Endothelial cell of umbilical vein (primary cell): ENCODE measurements at regions not wholly inside any gene's neighbourhood (a gene's known extent, or its start where the extent isn't known, plus 50 kb on each side); places are given as distances from the start of the nearest gene placed in this dataset.

Experiments
- BruUV-seq: library from RNA; stranded (reverse); fragments of 400-500 nt; replicated peaks from 2 replicates; lab custom pipeline; 2021; lab: Mats Ljungman, UMichigan
- CTCF ChIA-PET: fragments of 300-600, 350-600 bp; sonication (Branson Sonifier 250); formaldehyde crosslinking; loops from one replicate; lab custom pipeline; 2021; ENCODE audit warnings: antibody characterized with exemption, inconsistent platforms; lab: Charles Lee
- POLR2A ChIA-PET: fragments of 300-600, 350-600 bp; sonication (Branson Sonifier 250); formaldehyde crosslinking; loops from one replicate; lab custom pipeline; 2021; ENCODE audit warnings: antibody characterized with exemption, inconsistent platforms; lab: Charles Lee
- DNase-seq: peaks from one replicate; pipeline ENCODE4 v3.0.0-alpha.2; 2011; ENCODE audit warnings: low read depth, low spot score
- FAIRE-seq: peaks from 2 replicates; lab custom pipeline; 2011; peaks lifted over from hg19 to GRCh38; lab: Jason Lieb, UNC
- H2AFZ ChIP-seq: 2 replicates; pipeline ENCODE4 v1.6.0; 2012; ENCODE audit warnings: low read depth, low read length, control low read depth, inconsistent platforms
- H3K27ac ChIP-seq: 2 replicates; pipeline ENCODE4 v1.5.1; 2011; ENCODE audit warnings: low read depth, mild to moderate bottlenecking, control low read depth, low read length, moderate library complexity; ENCODE audit not compliant: insufficient read depth
- H3K27me3 ChIP-seq, 2 experiments: 2 replicates each; pipeline versions ENCODE4 v1.6.0 to v1.6.1; 2011; ENCODE audit warnings: low read length in 2 of 2, mixed read lengths in 1 of 2; ENCODE audit not compliant: control insufficient read depth in 2 of 2, insufficient read depth in 2 of 2
- H3K36me3 ChIP-seq, 2 experiments: 2 replicates in 1 of 2; 3 replicates in 1 of 2; pipeline ENCODE4 v1.5.1; 2011; ENCODE audit warnings: low read length in 2 of 2, mild to moderate bottlenecking in 1 of 2, moderate library complexity in 1 of 2; ENCODE audit not compliant: control insufficient read depth in 2 of 2, insufficient read depth in 2 of 2; ENCODE audit errors: extremely low read depth in 1 of 2
- H3K4me1 ChIP-seq: 3 replicates; pipeline ENCODE4 v1.5.1; 2011; ENCODE audit warnings: mild to moderate bottlenecking, low read length; ENCODE audit not compliant: control insufficient read depth, insufficient read depth; ENCODE audit errors: extremely low read depth
- H3K4me2 ChIP-seq: 2 replicates; pipeline ENCODE4 v1.6.1; 2011; ENCODE audit warnings: low read length, control low read depth, mixed read lengths; ENCODE audit not compliant: insufficient read depth
- H3K4me3 ChIP-seq, 3 experiments: fragments of 200-600 bp in 1 of 3; sonication (generic), shearing (Covaris generic) in 1 of 3; replicated peaks in 1 of 3; 2 replicates each; pipeline ENCODE4 v1.5.1; 2011 to 2016; ENCODE audit warnings: control low read depth in 3 of 3, low read length in 3 of 3, mild to moderate bottlenecking in 2 of 3, inconsistent platforms in 1 of 3, low read depth in 1 of 3, moderate library complexity in 1 of 3; ENCODE audit not compliant: insufficient read depth in 1 of 3
- H3K79me2 ChIP-seq: 2 replicates; pipeline ENCODE4 v1.6.0; 2012; ENCODE audit warnings: low read length, inconsistent platforms; ENCODE audit not compliant: control insufficient read depth, insufficient read depth
- H3K9ac ChIP-seq: replicated peaks from 2 replicates; pipeline ENCODE3; 2011; ENCODE audit warnings: low read length, control low read depth; ENCODE audit not compliant: insufficient read depth; ENCODE audit errors: extremely low read depth
- H3K9me1 ChIP-seq: replicated peaks from 3 replicates; pipeline ENCODE4 v1.6.0; 2011; ENCODE audit warnings: mild to moderate bottlenecking, low read length; ENCODE audit not compliant: control insufficient read depth, insufficient read depth; ENCODE audit errors: extremely low read depth
- H3K9me3 ChIP-seq: replicated peaks from 2 replicates; pipeline ENCODE4 v1.5.1; 2012; ENCODE audit warnings: low read length, inconsistent platforms; ENCODE audit not compliant: control insufficient read depth, insufficient read depth
- H4K20me1 ChIP-seq: replicated peaks from 2 replicates; pipeline ENCODE3; 2011; ENCODE audit warnings: mild to moderate bottlenecking, low read length; ENCODE audit not compliant: control insufficient read depth, insufficient read depth; ENCODE audit errors: extremely low read depth
- CTCF ChIP-seq, 2 donors: IDR thresholded peaks; 1 replicate in 1 of 2; 2 replicates in 1 of 2; pipeline ENCODE4 v1.5.1; 2011; ENCODE audit warnings: low read length in 2 of 2, mild to moderate bottlenecking in 2 of 2, moderate library complexity in 2 of 2, control low read depth in 1 of 2, inconsistent platforms in 1 of 2, low read depth in 1 of 2; ENCODE audit not compliant: insufficient read depth in 1 of 2; ENCODE audit errors: extremely low read depth in 1 of 2
- EZH2 ChIP-seq: IDR thresholded peaks from 2 replicates; pipeline ENCODE4 v1.6.1; 2012; ENCODE audit warnings: borderline replicate concordance, low read depth, mild to moderate bottlenecking, moderate library complexity, low read length, inconsistent platforms; ENCODE audit not compliant: severe bottlenecking
- FOS ChIP-seq: IDR thresholded peaks from 2 replicates; pipeline ENCODE4 v1.6.1; 2011; ENCODE audit warnings: mild to moderate bottlenecking, low read length, moderate library complexity, borderline replicate concordance; ENCODE audit not compliant: insufficient read depth
- GATA2 ChIP-seq: IDR thresholded peaks from 2 replicates; pipeline ENCODE4 v1.7.0; 2011; ENCODE audit warnings: low read depth, mild to moderate bottlenecking, moderate library complexity, mixed read lengths, low read length; ENCODE audit not compliant: insufficient read length, insufficient read depth
- JUN ChIP-seq: IDR thresholded peaks from 2 replicates; pipeline ENCODE4 v1.6.1; 2011; ENCODE audit warnings: borderline replicate concordance, low read depth; ENCODE audit not compliant: insufficient read length, insufficient read depth
- MAX ChIP-seq: IDR thresholded peaks from 2 replicates; pipeline ENCODE4 v1.6.1; 2011; ENCODE audit not compliant: insufficient read depth, insufficient read length
- MYC ChIP-seq: IDR thresholded peaks from one replicate; pipeline ENCODE4 v1.6.1; 2011; ENCODE audit warnings: mild to moderate bottlenecking, low read depth, low read length
- POLR2A ChIP-seq: IDR thresholded peaks from 2 replicates; pipeline ENCODE4 v1.6.1; 2012; ENCODE audit warnings: low read depth, mild to moderate bottlenecking, control low read depth, low read length
- POLR2AphosphoS5 ChIP-seq: IDR thresholded peaks from 2 replicates; pipeline ENCODE4 v1.6.1; 2012; ENCODE audit warnings: low read depth, mild to moderate bottlenecking, control low read depth, low read length, moderate library complexity; ENCODE audit not compliant: insufficient read depth
- dilution Hi-C: fragments of 300-500 bp; cut with MboI; formaldehyde crosslinking; loops from one replicate; pipeline ENCODE4 v1.15.0; 2019; ENCODE audit warnings: low sequenced_read_pairs; ENCODE audit not compliant: extremely low pct_ligation_motif_present
- intact Hi-C: fragments of 100-400 bp; cut with micrococcal nuclease; formaldehyde crosslinking; loops from one replicate; pipeline ENCODE4 v1.10.0; 2022

- no peaks in the 10 kb centered on the region for H3K27me3 ChIP-seq
- intact Hi-C loops: no loop called here
- H3K4me3 ChIP-seq: no peak overlapping the region
- no peak overlapping the region for H3K4me2 ChIP-seq
- no peak for DNase-seq
- ChIA-PET CTCF (no interaction called here), POLR2A (no interaction called here)
- no peak overlapping the region for H2AFZ ChIP-seq
- TF ChIP-seq CTCF (IDR thresholded peaks at IDR 0.05; ENCODE audit: extremely low read depth in 1 of 2, insufficient read depth in 1 of 2, low read depth in 1 of 2, low read length in 2 of 2) (no peak), EZH2 (no peak), POLR2AphosphoS5 (no peak), JUN (no peak), GATA2 (no peak), POLR2A (no peak), MYC (no peak), FOS (no peak), MAX (no peak)
- no peak for FAIRE-seq
- no peak overlapping the region for H3K27ac ChIP-seq
- H3K9ac ChIP-seq: no peak overlapping the region
- dilution Hi-C loops: no loop called here
- H4K20me1 ChIP-seq: no peaks in the 10 kb centered on the region
- H3K9me3 ChIP-seq: no peaks in the 10 kb centered on the region
- BruUV-seq: no TSS peak
- no peaks in the 10 kb centered on the region for H3K9me1 ChIP-seq
- no peaks in the 10 kb centered on the region for H3K36me3 ChIP-seq
- H3K79me2 ChIP-seq: no peaks in the 10 kb centered on the region
- H3K4me1 ChIP-seq: no peaks in the 10 kb centered on the region
Measured at GRCh38 chrX:125093852-125094251, 225.8 kb upstream of the TEX13C start.
